ENCODE measurements at regions not wholly inside any gene's neighbourhood (a gene's known extent, or its start where the extent isn't known, plus 50 kb on each side); places are given as distances from the start of the nearest gene placed in this dataset.

DNA sequence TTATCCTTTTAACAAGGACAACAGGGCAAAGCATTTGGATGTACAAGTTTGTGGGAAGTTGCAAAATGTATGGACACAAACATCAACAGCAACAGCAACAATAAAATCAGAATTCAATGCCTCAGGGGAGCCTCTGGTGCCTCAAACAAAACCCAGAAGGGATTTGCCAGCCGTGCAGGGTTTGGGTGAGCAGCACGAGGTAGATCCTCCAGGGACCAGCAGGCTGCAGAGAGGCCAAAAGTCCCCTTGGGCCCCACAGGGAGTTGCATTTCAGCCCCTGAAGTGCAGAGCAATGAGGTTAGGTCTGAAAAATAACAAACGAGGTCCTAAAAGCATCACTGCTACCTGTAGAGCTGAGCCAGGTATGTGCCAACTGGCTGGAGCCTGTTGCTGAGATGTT, 51.7 kb upstream of the CPXM2 start:
- Histone ChIP-seq H2AFZ (ENCODE audit: insufficient read depth, low read length, poor library complexity) (no peak overlapping the region), H3K4ac (ENCODE audit: low read depth, low read length) (no peak overlapping the region), H2AK5ac (ENCODE audit: low read length) (no peak overlapping the region), H3K18ac (ENCODE audit: low read length) (no peak overlapping the region), H3K9ac (ENCODE audit: low read length) (no peak overlapping the region), H4K12ac (ENCODE audit: low read depth, low read length) (no peak overlapping the region), H4K91ac (ENCODE audit: low read depth, low read length) (no peak overlapping the region), H3K36me3 (ENCODE audit: control insufficient read depth in 1 of 2, insufficient read depth in 2 of 2, low read length in 2 of 2) (no peaks in the 10 kb centered on the region), H3K27me3 (ENCODE audit: insufficient read depth, low read length) (no peaks in the 10 kb centered on the region), H3K79me1 (ENCODE audit: low read length) (no peaks in the 10 kb centered on the region), H3K27ac (ENCODE audit: low read depth, low read length) (no peak overlapping the region), H2BK5ac (ENCODE audit: low read depth, low read length, poor library complexity) (no peak overlapping the region), H3K23ac (ENCODE audit: low read length) (no peak overlapping the region), H2BK120ac (ENCODE audit: insufficient read depth, low read length, poor library complexity) (no peak overlapping the region), H3K4me3 (ENCODE audit: low read depth, low read length) (no peak overlapping the region), H4K8ac (ENCODE audit: low read depth, low read length) (no peak overlapping the region), H2BK12ac (ENCODE audit: low read length) (no peak overlapping the region), H3K79me2 (ENCODE audit: control insufficient read depth, insufficient read depth, low read length, poor library complexity) (no peaks in the 10 kb centered on the region), H3K9me3 (ENCODE audit: insufficient read depth, low read depth, low read length) (peaks cover 6% of the 10 kb centered on the region), H3K4me2 (ENCODE audit: low read length) (no peak overlapping the region), H3K14ac (ENCODE audit: low read length) (no peak overlapping the region), H3K4me1 (ENCODE audit: control insufficient read depth in 1 of 2, insufficient read depth in 2 of 2, low read length in 2 of 2) (peaks cover 6 to 10% of the 10 kb centered on the region in 2 experiments)
- no CpG with 5 or more reads among the region's 3 CpGs for WGBS (ENCODE audit: extremely low coverage, insufficient coverage, insufficient read length)
- no peak for DNase-seq

DNA sequence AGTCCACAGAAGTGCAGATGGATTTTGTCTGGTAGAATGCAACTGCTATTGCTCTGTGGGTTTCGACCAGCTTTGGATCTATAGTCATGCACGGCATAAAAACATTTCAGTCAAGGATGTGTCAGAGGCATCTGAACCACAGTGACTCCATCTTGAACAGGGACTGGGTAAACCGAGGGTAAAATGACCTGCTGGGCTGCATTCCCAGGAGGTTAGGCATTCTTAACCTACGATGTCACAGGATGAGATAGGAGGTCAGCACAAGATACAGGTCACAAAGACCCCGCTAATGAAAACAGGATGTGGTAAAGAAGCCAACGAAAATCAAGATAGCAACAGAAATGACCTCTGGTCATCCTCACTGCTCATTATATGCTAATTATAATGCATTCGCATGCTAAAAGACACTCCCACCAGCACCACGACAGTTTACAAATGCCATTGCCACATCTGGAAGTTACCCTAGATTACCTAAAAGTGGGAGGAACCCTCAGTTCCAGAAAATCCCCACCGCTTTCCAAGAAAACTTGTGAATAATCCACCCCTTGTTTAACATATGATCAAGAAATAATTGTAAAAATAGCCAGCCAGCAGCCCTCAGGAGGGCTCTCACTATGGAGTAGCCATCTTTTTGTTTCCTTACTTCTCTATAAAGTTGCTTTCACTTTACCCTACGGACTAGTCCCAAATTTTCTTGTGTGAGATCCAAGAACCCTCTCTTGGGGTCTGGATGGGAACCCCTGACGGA, 50.7 kb upstream of the CPXM2 start:
- H2AFZ ChIP-seq (ENCODE audit: insufficient read depth, low read length, poor library complexity), result no peak overlapping the region
- no peak overlapping the region for H3K4me2 ChIP-seq (ENCODE audit: low read length)
- H3K9me3 ChIP-seq (ENCODE audit: insufficient read depth, low read depth, low read length), result peaks cover 6% of the 10 kb centered on the region
- no peak overlapping the region for H3K18ac ChIP-seq (ENCODE audit: low read length)
- H2BK12ac ChIP-seq (ENCODE audit: low read length), result no peak overlapping the region
- H2AK5ac ChIP-seq (ENCODE audit: low read length), result no peak overlapping the region
- DNase-seq, result peak in 1 of 2 donors; percentile 22
- H3K4ac ChIP-seq (ENCODE audit: low read depth, low read length), result no peak overlapping the region
- H3K27me3 ChIP-seq (ENCODE audit: insufficient read depth, low read length), result no peaks in the 10 kb centered on the region
- no peak overlapping the region for H2BK5ac ChIP-seq (ENCODE audit: low read depth, low read length, poor library complexity)
- no peak overlapping the region for H3K14ac ChIP-seq (ENCODE audit: low read length)
- H3K79me2 ChIP-seq (ENCODE audit: control insufficient read depth, insufficient read depth, low read length, poor library complexity), result no peaks in the 10 kb centered on the region
- H3K9ac ChIP-seq (ENCODE audit: low read length), result no peak overlapping the region
- H3K23ac ChIP-seq (ENCODE audit: low read length), result no peak overlapping the region
- no peak overlapping the region for H2BK120ac ChIP-seq (ENCODE audit: insufficient read depth, low read length, poor library complexity)
- H4K8ac ChIP-seq (ENCODE audit: low read depth, low read length), result no peak overlapping the region
- H3K4me1 ChIP-seq (ENCODE audit: control insufficient read depth in 1 of 2, insufficient read depth in 2 of 2, low read length in 2 of 2), result peaks cover 6 to 10% of the 10 kb centered on the region in 2 experiments
- no peak overlapping the region for H4K91ac ChIP-seq (ENCODE audit: low read depth, low read length)
- no CpG with 5 or more reads among the region's 11 CpGs for WGBS (ENCODE audit: extremely low coverage, insufficient coverage, insufficient read length)
- no peak overlapping the region for H4K12ac ChIP-seq (ENCODE audit: low read depth, low read length)
- H3K27ac ChIP-seq (ENCODE audit: low read depth, low read length), result no peak overlapping the region
- H3K36me3 ChIP-seq (ENCODE audit: control insufficient read depth in 1 of 2, insufficient read depth in 2 of 2, low read length in 2 of 2), result no peaks in the 10 kb centered on the region
- H3K79me1 ChIP-seq (ENCODE audit: low read length), result no peaks in the 10 kb centered on the region
- no peak overlapping the region for H3K4me3 ChIP-seq (ENCODE audit: low read depth, low read length)
